Testis (tissue), 2 donors: ENCODE measurements at regions not wholly inside any gene's neighbourhood (a gene's known extent, or its start where the extent isn't known, plus 50 kb on each side); places are given as distances from the start of the nearest gene placed in this dataset.

ENCODE experiments used
- DNase-seq: peaks from one replicate; pipeline ENCODE4 v3.0.0-alpha.2; 2019
- H3K27ac ChIP-seq, 2 donors: fragments of 200-600 bp; sonication (generic); one replicate each; pipeline ENCODE4 v1.5.1; 2019
- H3K27me3 ChIP-seq: fragments of 200-600 bp; sonication (generic); one replicate; pipeline ENCODE4 v1.5.1; 2019
- H3K36me3 ChIP-seq: fragments of 200-600 bp; sonication (generic); one replicate; pipeline ENCODE4 v1.5.1; 2017; ENCODE audit warnings: low read depth; ENCODE audit errors: missing control alignments
- H3K4me1 ChIP-seq: fragments of 200-600 bp; sonication (generic); one replicate; pipeline ENCODE4 v1.5.1; 2019
- H3K4me3 ChIP-seq, 2 donors: fragments of 200-600 bp; sonication (generic); one replicate each; pipeline ENCODE4 v1.5.1; 2017 to 2019
- H3K9me3 ChIP-seq: fragments of 200-600 bp; sonication (generic); one replicate; pipeline ENCODE4 v1.5.1; 2017
- CTCF ChIP-seq, 3 experiments: fragments of 450-650 bp in 2 of 3; fragments of 200-600 bp in 1 of 3; sonication (generic) in 1 of 3; IDR thresholded peaks; one replicate each; pipeline ENCODE4 v1.5.1; 2016 to 2019; ENCODE audit warnings: antibody characterized with exemption in 3 of 3, mild to moderate bottlenecking in 2 of 3, moderate library complexity in 1 of 3
- POLR2A ChIP-seq: fragments of 450-650 bp; IDR thresholded peaks from one replicate; pipeline ENCODE4 v1.6.1; 2017; ENCODE audit warnings: antibody characterized with exemption, mild to moderate bottlenecking, moderate library complexity
- WGBS, 2 donors: methylation state at CpG; one replicate each; pipeline ENCODE4 v1.1.5; 2018; 5-methylcytosine and 5-hydroxymethylcytosine counted together
- intact Hi-C: fragments of 100-400 bp; cut with DNase I; formaldehyde crosslinking; loops from one replicate; pipeline ENCODE4 v1.15.1; 2023; ENCODE audit warnings: low total_unique reads

- H3K36me3 ChIP-seq = no peaks in the 10 kb centered on the region
- H3K9me3 ChIP-seq = no peaks in the 10 kb centered on the region
- TF ChIP-seq POLR2A (no peak), CTCF (IDR thresholded peaks at IDR 0.05) (no peak)
- 85 to 94% methylated on average over 5 of the region's 5 CpGs for WGBS, 2 donors
- intact Hi-C loops = no loop called here
- H3K27me3 ChIP-seq = no peaks in the 10 kb centered on the region
- H3K27ac ChIP-seq = no peak overlapping the region
- H3K4me1 ChIP-seq = no peaks in the 10 kb centered on the region
- DNase-seq = no peak
- H3K4me3 ChIP-seq = no peak overlapping the region
These were observed 94.9 kb downstream of the VCPKMT start for GRCh38 chr14:50021261-50022031.

DNA sequence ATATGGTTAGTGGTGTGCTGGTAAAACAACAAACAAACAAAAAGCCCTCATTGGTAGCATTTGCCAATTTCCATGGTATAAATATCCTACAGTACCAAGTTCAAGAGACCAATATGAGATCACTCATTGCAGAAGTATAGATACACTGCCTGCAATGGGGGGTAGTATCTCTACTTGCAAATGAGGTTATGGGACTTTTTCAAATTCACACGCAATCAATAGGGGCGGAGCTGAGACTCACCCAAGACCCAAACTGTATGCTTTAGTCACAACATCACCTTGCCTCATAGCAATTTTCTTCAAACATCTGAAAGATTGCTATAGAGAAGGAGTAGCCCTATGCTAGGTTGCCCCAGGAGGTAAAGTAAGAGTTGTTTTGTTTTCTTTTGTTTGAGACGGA lies 93.7 kb downstream of the VCPKMT start:
- H3K36me3 ChIP-seq = no peaks in the 10 kb centered on the region
- no peak for DNase-seq
- 97 to 98% methylated on average over 3 of the region's 3 CpGs for WGBS, 2 donors
- intact Hi-C loops = no loop called here
- TF ChIP-seq CTCF (IDR thresholded peaks at IDR 0.05) (no peak), POLR2A (no peak)
- H3K4me1 ChIP-seq = no peaks in the 10 kb centered on the region
- no peak overlapping the region for H3K4me3 ChIP-seq
- H3K27ac ChIP-seq = no peak overlapping the region
- H3K9me3 ChIP-seq = no peaks in the 10 kb centered on the region
- H3K27me3 ChIP-seq = no peaks in the 10 kb centered on the region

DNA sequence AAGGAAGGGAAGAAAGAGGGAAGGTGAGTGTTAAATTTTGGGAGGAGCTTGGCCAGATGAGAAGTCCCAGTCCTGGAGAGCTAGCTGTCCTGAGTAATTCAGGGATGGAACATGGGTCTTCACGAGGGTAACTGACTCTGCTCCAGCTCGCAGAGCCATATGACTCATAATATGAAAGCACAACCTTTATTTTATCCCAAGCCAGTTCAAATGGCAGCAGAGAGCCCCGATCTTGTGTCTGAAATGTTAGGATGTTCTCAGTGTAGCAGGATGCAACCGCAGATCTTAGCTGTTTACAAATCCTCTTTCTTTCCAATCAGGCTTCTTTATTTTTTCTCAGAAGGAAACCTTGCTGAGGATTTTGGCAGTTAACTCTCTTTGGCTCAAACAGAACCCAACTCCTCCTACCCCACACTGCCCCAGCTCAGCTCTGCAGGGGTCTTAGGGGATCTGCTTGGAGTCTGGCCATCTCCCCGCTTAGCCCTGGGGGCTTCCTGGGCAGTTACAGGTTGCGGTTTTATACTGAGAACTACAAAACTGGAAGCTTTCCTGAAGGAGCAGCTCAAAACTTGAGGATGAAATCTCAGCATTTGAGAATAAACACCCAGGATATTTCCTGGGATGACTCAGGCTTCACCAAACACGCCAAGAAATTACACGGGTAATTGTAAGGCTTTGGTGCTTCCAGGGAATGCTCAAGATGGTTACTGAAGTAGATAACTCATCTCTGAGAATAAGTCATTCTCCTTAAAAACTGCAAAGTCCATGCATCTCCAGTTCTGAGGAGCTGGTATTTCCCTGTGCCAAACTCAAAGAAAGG lies 92.5 kb downstream of the VCPKMT start:
- H3K4me3 ChIP-seq = no peak overlapping the region
- peak; percentile 22 for DNase-seq
- intact Hi-C loops = no loop called here

DNA sequence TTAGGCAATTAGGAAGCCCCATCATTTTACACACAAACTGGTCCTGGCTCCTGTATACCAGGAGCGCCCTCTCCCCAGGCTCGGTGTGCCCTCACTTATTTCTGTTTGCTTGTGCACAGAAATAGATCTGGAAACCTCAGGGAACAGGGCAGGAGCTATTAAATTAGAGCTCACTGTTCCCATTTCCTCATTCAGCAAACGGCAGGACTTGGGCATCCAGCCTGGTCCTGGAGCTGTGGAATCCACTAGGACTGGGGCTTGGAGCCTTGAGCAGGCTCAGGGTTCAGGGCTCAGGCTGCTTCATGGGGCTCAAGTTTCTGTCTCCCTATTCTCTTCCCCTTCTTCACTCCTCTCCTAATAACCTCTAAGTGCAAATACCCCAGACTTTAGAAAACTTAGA lies 91.3 kb downstream of the VCPKMT start:
- Histone ChIP-seq H3K36me3 (no peaks in the 10 kb centered on the region), H3K4me3 (no peak overlapping the region), H3K27me3 (no peaks in the 10 kb centered on the region), H3K4me1 (no peaks in the 10 kb centered on the region), H3K9me3 (no peaks in the 10 kb centered on the region), H3K27ac (no peak overlapping the region)
- TF ChIP-seq POLR2A (no peak), CTCF (IDR thresholded peaks at IDR 0.05) (no peak)
- no peak for DNase-seq
- 59 to 75% methylated on average over 3 of the region's 3 CpGs for WGBS, 2 donors
- intact Hi-C loops = no loop called here

More for the DNA sequence above, 92.5 kb downstream of the VCPKMT start:
- TF ChIP-seq POLR2A (no peak), CTCF (IDR thresholded peaks at IDR 0.05) (no peak)
- Histone ChIP-seq H3K36me3 (no peaks in the 10 kb centered on the region), H3K4me1 (no peaks in the 10 kb centered on the region), H3K9me3 (no peaks in the 10 kb centered on the region), H3K27me3 (no peaks in the 10 kb centered on the region), H3K27ac (peak overlapping the region in 1 of 2 donors; percentile 57)
- whole genome bisulfite sequencing, 2 donors = 65% methylated on average over 8 of the region's 8 CpGs
